ENCODE measurements at regions not wholly inside any gene's neighbourhood (a gene's known extent, or its start where the extent isn't known, plus 50 kb on each side); places are given as distances from the start of the nearest gene placed in this dataset.
A peak's percentile ranks its signal among the peaks of the same experiment; 100 is the strongest.

GRCh38 chr10:4046712-4047354 is 261.8 kb upstream of the KLF6 start:
- TF ChIP-seq POLR2A (IDR thresholded peaks at IDR 0.05) = no peak
- no peak for TF ChIP-seq CTCF (IDR thresholded peaks at IDR 0.05 in 4 of 5, conservative IDR thresholded peaks at IDR 0.05 in 1 of 5)
- H3K27me3 ChIP-seq = no peaks in the 10 kb centered on the region
- H3K9me3 ChIP-seq = peaks cover 0 to 2% (median 0%) of the 10 kb centered on the region in 3 donors
- H3K36me3 ChIP-seq = no peaks in the 10 kb centered on the region
- no peak for DNase-seq
- no peak for ATAC-seq
- H3K4me1 ChIP-seq = no peaks in the 10 kb centered on the region
- intact Hi-C loops (cut with DNase I; ENCODE audit: low total_unique reads) (no loop called here), in situ Hi-C loops (cut with MboI; ENCODE audit: low sequenced_read_pairs in 4 of 4) (no loop called here)
- no peak overlapping the region for H3K4me3 ChIP-seq
- no peak overlapping the region for H3K27ac ChIP-seq

GRCh38 chr10:4046030-4046429 is 261.0 kb upstream of the KLF6 start:
- in situ Hi-C loops (cut with MboI; ENCODE audit: low sequenced_read_pairs in 4 of 4) (no loop called here), intact Hi-C loops (cut with DNase I; ENCODE audit: low total_unique reads) (no loop called here)
- DNase-seq (no peak), ATAC-seq (no peak)
- H3K4me3 ChIP-seq = no peak overlapping the region
- no peak overlapping the region for H3K27ac ChIP-seq
- H3K27me3 ChIP-seq = no peaks in the 10 kb centered on the region
- TF ChIP-seq POLR2A (IDR thresholded peaks at IDR 0.05) = no peak
- TF ChIP-seq CTCF (IDR thresholded peaks at IDR 0.05 in 4 of 5, conservative IDR thresholded peaks at IDR 0.05 in 1 of 5) = no peak
- H3K9me3 ChIP-seq = peaks cover 0 to 10% (median 0%) of the 10 kb centered on the region in 3 donors
- H3K36me3 ChIP-seq = no peaks in the 10 kb centered on the region
- H3K4me1 ChIP-seq = no peaks in the 10 kb centered on the region

- in situ Hi-C loops (cut with MboI; ENCODE audit: low sequenced_read_pairs in 4 of 4) (no loop called here), intact Hi-C loops (cut with DNase I; ENCODE audit: low total_unique reads) (no loop called here)
- ATAC-seq (peak; percentile 30 to 63), DNase-seq (no peak)
- peak overlapping the region in 1 of 4 donors; percentile 35 for H3K27ac ChIP-seq
- H3K36me3 ChIP-seq = no peaks in the 10 kb centered on the region
- H3K4me3 ChIP-seq = no peak overlapping the region
- no peaks in the 10 kb centered on the region for H3K27me3 ChIP-seq
- H3K9me3 ChIP-seq = peaks cover 0 to 11% (median 0%) of the 10 kb centered on the region in 3 donors
- no peak for TF ChIP-seq CTCF (IDR thresholded peaks at IDR 0.05 in 4 of 5, conservative IDR thresholded peaks at IDR 0.05 in 1 of 5)
- TF ChIP-seq POLR2A (IDR thresholded peaks at IDR 0.05) = no peak
- no peaks in the 10 kb centered on the region for H3K4me1 ChIP-seq
Measured at GRCh38 chr10:4043897-4044665, 259.1 kb upstream of the KLF6 start.

- no peak overlapping the region for H3K4me3 ChIP-seq
- H3K9me3 ChIP-seq = peaks cover 0 to 11% (median 0%) of the 10 kb centered on the region in 3 donors
- DNase-seq (no peak), ATAC-seq (no peak)
- in situ Hi-C loops (cut with MboI; ENCODE audit: low sequenced_read_pairs in 4 of 4) (no loop called here), intact Hi-C loops (cut with DNase I; ENCODE audit: low total_unique reads) (no loop called here)
- H3K36me3 ChIP-seq = no peaks in the 10 kb centered on the region
- no peak overlapping the region for H3K27ac ChIP-seq
- no peak for TF ChIP-seq CTCF (IDR thresholded peaks at IDR 0.05 in 4 of 5, conservative IDR thresholded peaks at IDR 0.05 in 1 of 5)
- no peak for TF ChIP-seq POLR2A (IDR thresholded peaks at IDR 0.05)
- H3K27me3 ChIP-seq = no peaks in the 10 kb centered on the region
- no peaks in the 10 kb centered on the region for H3K4me1 ChIP-seq
Measured at GRCh38 chr10:4041635-4042034, 256.6 kb upstream of the KLF6 start.
